B cell (primary cell): ENCODE measurements at regions not wholly inside any gene's neighbourhood (a gene's known extent, or its start where the extent isn't known, plus 50 kb on each side); places are given as distances from the start of the nearest gene placed in this dataset.

Source experiments
- CTCF ChIP-seq: fragments of 200-600 bp; IDR thresholded peaks from one replicate; pipeline ENCODE4 v1.8.0; 2022; ENCODE audit warnings: antibody characterized with exemption, mild to moderate bottlenecking
- EZH2 ChIP-seq: IDR thresholded peaks from 2 replicates; pipeline ENCODE4 v1.6.1; 2012; ENCODE audit warnings: borderline replicate concordance, low read depth, mild to moderate bottlenecking, moderate library complexity, low read length; ENCODE audit not compliant: insufficient read depth, poor library complexity, severe bottlenecking

- TF ChIP-seq CTCF (no peak), EZH2 (no peak)
These were observed 235.1 kb downstream of the BUD13 start for GRCh38 chr11:116537709-116538108.
